Nephron (organoid): ENCODE measurements at regions not wholly inside any gene's neighbourhood (a gene's known extent, or its start where the extent isn't known, plus 50 kb on each side); places are given as distances from the start of the nearest gene placed in this dataset.
"Not testable (repeated sequence)": the region's sequence is repeated elsewhere in the genome, so short reads cannot be mapped to it uniquely, and the experiment has no call there.

ENCODE experiments used
- H3K27ac Mint-ChIP-seq, 3 experiments: 2 replicates each; pipeline ENCODE4 v1.8.0; 2020; ENCODE audit warnings: mixed read lengths in 3 of 3, mild to moderate bottlenecking in 2 of 3, moderate library complexity in 1 of 3
- H3K27me3 Mint-ChIP-seq: 2 replicates; pipeline ENCODE4 v1.8.0; 2021; ENCODE audit warnings: low read depth, mild to moderate bottlenecking, moderate library complexity, mixed read lengths
- H3K36me3 Mint-ChIP-seq: 2 replicates; pipeline ENCODE4 v1.8.0; 2020; ENCODE audit warnings: low read depth, mixed read lengths
- H3K4me1 Mint-ChIP-seq: 2 replicates; pipeline ENCODE4 v1.8.0; 2020; ENCODE audit warnings: mixed read lengths
- H3K4me3 Mint-ChIP-seq, 3 experiments: 2 replicates each; pipeline ENCODE4 v1.8.0; 2020; ENCODE audit warnings: mild to moderate bottlenecking in 3 of 3, mixed read lengths in 3 of 3, moderate library complexity in 2 of 3
- H3K9me3 Mint-ChIP-seq: 2 replicates; pipeline ENCODE4 v1.8.0; 2020; ENCODE audit warnings: mixed read lengths
- CTCF ChIP-seq, 3 experiments: fragments of 200-600 bp; sonication (generic); IDR thresholded peaks; one replicate each; pipeline ENCODE4 v1.5.0; 2021; ENCODE audit warnings: antibody characterized with exemption in 3 of 3; ENCODE audit not compliant: unreplicated experiment in 3 of 3

GRCh38 chr20:29313481-29313880, 1944.0 kb upstream of the DEFB115 start:
- no peak for TF ChIP-seq CTCF (IDR thresholded peaks at IDR 0.05; ENCODE audit: unreplicated experiment in 3 of 3)
- peaks cover 55% of the 10 kb centered on the region for H3K9me3 Mint-ChIP-seq
- H3K4me1 Mint-ChIP-seq, result no peaks in the 10 kb centered on the region
- no peak overlapping the region for H3K27ac Mint-ChIP-seq
- H3K27me3 Mint-ChIP-seq, result no peaks in the 10 kb centered on the region
- no peak overlapping the region for H3K4me3 Mint-ChIP-seq
- peaks cover 8% of the 10 kb centered on the region for H3K36me3 Mint-ChIP-seq

- Mint-ChIP-seq H3K27me3 (no peaks in the 10 kb centered on the region), H3K4me1 (no peaks in the 10 kb centered on the region), H3K4me3 (no peak overlapping the region), H3K27ac (no peak overlapping the region), H3K36me3 (peaks cover under 1% of the 10 kb centered on the region), H3K9me3 (peaks cover 50% of the 10 kb centered on the region)
- no peak for TF ChIP-seq CTCF (IDR thresholded peaks at IDR 0.05; ENCODE audit: unreplicated experiment in 3 of 3)
Measured at GRCh38 chr20:29314294-29314693, 1943.2 kb upstream of the DEFB115 start.

- H3K4me3 Mint-ChIP-seq, result no peak overlapping the region
- H3K9me3 Mint-ChIP-seq, result peaks cover 27% of the 10 kb centered on the region
- H3K4me1 Mint-ChIP-seq, result no peaks in the 10 kb centered on the region
- no peaks in the 10 kb centered on the region for H3K27me3 Mint-ChIP-seq
- TF ChIP-seq CTCF (IDR thresholded peaks at IDR 0.05; ENCODE audit: unreplicated experiment in 3 of 3), result no peak
- H3K36me3 Mint-ChIP-seq, result no peaks in the 10 kb centered on the region
- H3K27ac Mint-ChIP-seq, result no peak overlapping the region
Measured at GRCh38 chr20:29318871-29319461, 1938.5 kb upstream of the DEFB115 start.

- Mint-ChIP-seq H3K27ac (no peak overlapping the region), H3K27me3 (no peaks in the 10 kb centered on the region), H3K4me1 (no peaks in the 10 kb centered on the region), H3K9me3 (peaks cover 20% of the 10 kb centered on the region), H3K4me3 (no peak overlapping the region), H3K36me3 (no peaks in the 10 kb centered on the region)
- TF ChIP-seq CTCF (IDR thresholded peaks at IDR 0.05; ENCODE audit: unreplicated experiment in 3 of 3), result no peak
Measured at GRCh38 chr20:29319725-29320124, 1937.7 kb upstream of the DEFB115 start.

GRCh38 chr20:29320216-29320949, 1937.1 kb upstream of the DEFB115 start:
- not testable (repeated sequence) for H3K4me3 Mint-ChIP-seq, H3K4me1 Mint-ChIP-seq, H3K36me3 Mint-ChIP-seq, H3K27me3 Mint-ChIP-seq, H3K27ac Mint-ChIP-seq
- peaks cover 20% of the 10 kb centered on the region for H3K9me3 Mint-ChIP-seq

- H3K27ac Mint-ChIP-seq, H3K4me1 Mint-ChIP-seq, H3K4me3 Mint-ChIP-seq, H3K36me3 Mint-ChIP-seq, H3K27me3 Mint-ChIP-seq: not testable (repeated sequence)
- peaks cover 32% of the 10 kb centered on the region for H3K9me3 Mint-ChIP-seq
Measured at GRCh38 chr20:29323631-29324515, 1933.6 kb upstream of the DEFB115 start.

- not testable (repeated sequence) for H3K36me3 Mint-ChIP-seq, H3K4me3 Mint-ChIP-seq, H3K4me1 Mint-ChIP-seq, H3K27ac Mint-ChIP-seq, H3K27me3 Mint-ChIP-seq
- H3K9me3 Mint-ChIP-seq, result peaks cover 37% of the 10 kb centered on the region
Measured at GRCh38 chr20:29324516-29325303, 1932.8 kb upstream of the DEFB115 start.
